Gastrocnemius medialis (tissue), 4 donors: ENCODE measurements at regions not wholly inside any gene's neighbourhood (a gene's known extent, or its start where the extent isn't known, plus 50 kb on each side); places are given as distances from the start of the nearest gene placed in this dataset.

Experiments
- CTCF ChIP-seq, 5 experiments: fragments of 450-650 bp in 3 of 5; fragments of 200-600 bp in 2 of 5; sonication (generic) in 2 of 5; IDR thresholded peaks in 4 of 5; conservative IDR thresholded peaks in 1 of 5; 1 replicate in 4 of 5; 2 replicates in 1 of 5; pipeline ENCODE4 v1.5.1; 2016 to 2019; ENCODE audit warnings: antibody characterized with exemption in 5 of 5, mild to moderate bottlenecking in 3 of 5, moderate library complexity in 3 of 5
- POLR2A ChIP-seq, 2 donors: fragments of 450-650 bp; IDR thresholded peaks; one replicate each; pipeline ENCODE4 v1.6.1; 2017; ENCODE audit warnings: antibody characterized with exemption in 2 of 2, mild to moderate bottlenecking in 2 of 2, moderate library complexity in 2 of 2

GRCh38 chr16:52002026-52002425 is 544.9 kb downstream of the TOX3 start:
- TF ChIP-seq CTCF (IDR thresholded peaks at IDR 0.05 in 4 of 5, conservative IDR thresholded peaks at IDR 0.05 in 1 of 5), result no peak
- no peak for TF ChIP-seq POLR2A (IDR thresholded peaks at IDR 0.05)
